ENCODE measurements at regions not wholly inside any gene's neighbourhood (a gene's known extent, or its start where the extent isn't known, plus 50 kb on each side); places are given as distances from the start of the nearest gene placed in this dataset.
"Not testable (repeated sequence)": the region's sequence is repeated elsewhere in the genome, so short reads cannot be mapped to it uniquely, and the experiment has no call there.

GRCh38 chr1:5682626-5683225 lies 309.5 kb downstream of the NPHP4 start:
- no peak for DNase-seq

- DNase-seq, result no peak
These were observed 310.6 kb downstream of the NPHP4 start for GRCh38 chr1:5681654-5682053.

GRCh38 chr1:5680600-5680999 lies 311.6 kb downstream of the NPHP4 start:
- no peak for DNase-seq

GRCh38 chr1:5678759-5679158 lies 313.5 kb downstream of the NPHP4 start:
- no peak for DNase-seq

- DNase-seq, result not testable (repeated sequence)
These were observed 319.9 kb downstream of the NPHP4 start for GRCh38 chr1:5672355-5672754.

GRCh38 chr1:5670590-5671350 lies 321.5 kb downstream of the NPHP4 start:
- DNase-seq, result no peak

GRCh38 chr1:5667513-5668325 lies 324.5 kb downstream of the NPHP4 start:
- DNase-seq, result peak; percentile 70

GRCh38 chr1:5664906-5665875 lies 327.0 kb downstream of the NPHP4 start:
- no peak for DNase-seq

GRCh38 chr1:5664081-5664768 lies 328.0 kb downstream of the NPHP4 start:
- no peak for DNase-seq

GRCh38 chr1:5662744-5663126 lies 329.5 kb downstream of the NPHP4 start:
- no peak for DNase-seq

GRCh38 chr1:5662086-5662743 lies 330.0 kb downstream of the NPHP4 start:
- no peak for DNase-seq

- DNase-seq, result no peak
These were observed 330.8 kb downstream of the NPHP4 start for GRCh38 chr1:5661196-5662085.

- DNase-seq, result peak; percentile 71
These were observed 331.9 kb downstream of the NPHP4 start for GRCh38 chr1:5660141-5660935.

- DNase-seq, result no peak
These were observed 332.6 kb downstream of the NPHP4 start for GRCh38 chr1:5659606-5660005.

GRCh38 chr1:5658340-5659316 lies 333.6 kb downstream of the NPHP4 start:
- DNase-seq, result peak; percentile 80

- DNase-seq, result no peak
These were observed 340.0 kb downstream of the NPHP4 start for GRCh38 chr1:5651964-5652821.

GRCh38 chr1:5651473-5651872 lies 340.8 kb downstream of the NPHP4 start:
- no peak for DNase-seq
